ENCODE measurements at regions not wholly inside any gene's neighbourhood (a gene's known extent, or its start where the extent isn't known, plus 50 kb on each side); places are given as distances from the start of the nearest gene placed in this dataset.

DNA sequence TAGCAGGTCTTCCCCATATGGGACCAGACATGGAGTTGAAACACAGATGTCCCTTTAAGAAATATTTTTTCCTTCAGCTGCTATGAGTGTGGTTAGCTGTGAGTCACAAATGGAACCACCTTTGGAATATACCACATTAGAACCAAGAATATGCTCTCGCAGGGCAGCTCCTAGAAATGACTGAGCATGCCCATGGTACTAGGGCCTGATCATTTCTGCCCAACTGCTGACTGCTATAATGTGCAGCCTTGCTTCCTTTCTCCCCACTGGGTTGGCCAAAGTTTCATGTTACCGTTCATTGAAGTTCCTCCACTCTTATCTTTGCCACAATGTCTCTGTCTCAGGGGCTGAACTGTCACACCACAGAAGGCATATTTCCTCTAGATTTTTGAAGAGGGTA lies 1074.6 kb downstream of the FLRT2 start:
- Mint-ChIP-seq H3K36me3 (ENCODE audit: low read depth) (no peaks in the 10 kb centered on the region), H3K4me1 (no peaks in the 10 kb centered on the region), H3K9me3 (no peaks in the 10 kb centered on the region), H3K27me3 (ENCODE audit: low read depth, poor library complexity) (peaks cover 2% of the 10 kb centered on the region), H3K4me3 (no peak overlapping the region), H3K27ac (no peak overlapping the region)
- DNase-seq: no peak
- TF ChIP-seq, protein P1, sequence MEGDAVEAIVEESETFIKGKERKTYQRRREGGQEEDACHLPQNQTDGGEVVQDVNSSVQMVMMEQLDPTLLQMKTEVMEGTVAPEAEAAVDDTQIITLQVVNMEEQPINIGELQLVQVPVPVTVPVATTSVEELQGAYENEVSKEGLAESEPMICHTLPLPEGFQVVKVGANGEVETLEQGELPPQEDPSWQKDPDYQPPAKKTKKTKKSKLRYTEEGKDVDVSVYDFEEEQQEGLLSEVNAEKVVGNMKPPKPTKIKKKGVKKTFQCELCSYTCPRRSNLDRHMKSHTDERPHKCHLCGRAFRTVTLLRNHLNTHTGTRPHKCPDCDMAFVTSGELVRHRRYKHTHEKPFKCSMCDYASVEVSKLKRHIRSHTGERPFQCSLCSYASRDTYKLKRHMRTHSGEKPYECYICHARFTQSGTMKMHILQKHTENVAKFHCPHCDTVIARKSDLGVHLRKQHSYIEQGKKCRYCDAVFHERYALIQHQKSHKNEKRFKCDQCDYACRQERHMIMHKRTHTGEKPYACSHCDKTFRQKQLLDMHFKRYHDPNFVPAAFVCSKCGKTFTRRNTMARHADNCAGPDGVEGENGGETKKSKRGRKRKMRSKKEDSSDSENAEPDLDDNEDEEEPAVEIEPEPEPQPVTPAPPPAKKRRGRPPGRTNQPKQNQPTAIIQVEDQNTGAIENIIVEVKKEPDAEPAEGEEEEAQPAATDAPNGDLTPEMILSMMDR (IDR thresholded peaks at IDR 0.05): no peak

DNA sequence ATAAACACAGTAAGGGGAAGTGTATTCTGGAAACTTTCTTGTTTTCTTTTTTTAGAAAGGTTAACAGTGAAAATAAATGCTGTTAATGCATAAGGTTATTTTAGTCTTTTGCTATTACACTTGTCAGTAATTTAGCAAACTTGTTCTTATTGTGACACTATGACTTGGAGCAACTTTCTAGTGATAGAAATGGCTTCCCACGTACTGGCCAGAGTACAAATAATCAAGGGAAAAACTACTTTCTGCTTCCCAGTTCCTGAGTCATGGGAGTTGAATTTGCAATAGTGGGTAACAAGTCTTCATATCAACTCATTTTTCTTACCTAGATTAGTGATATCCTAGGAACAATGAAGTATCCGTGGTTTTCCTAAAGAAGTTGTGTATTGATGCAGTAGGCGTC lies 1072.3 kb downstream of the FLRT2 start:
- peaks cover 3% of the 10 kb centered on the region for H3K27me3 Mint-ChIP-seq (ENCODE audit: low read depth, poor library complexity)
- no peak overlapping the region for H3K27ac Mint-ChIP-seq
- DNase-seq: no peak
- H3K36me3 Mint-ChIP-seq (ENCODE audit: low read depth): no peaks in the 10 kb centered on the region
- no peaks in the 10 kb centered on the region for H3K9me3 Mint-ChIP-seq
- H3K4me3 Mint-ChIP-seq: no peak overlapping the region
- TF ChIP-seq, protein P1 (IDR thresholded peaks at IDR 0.05): no peak
- no peaks in the 10 kb centered on the region for H3K4me1 Mint-ChIP-seq

DNA sequence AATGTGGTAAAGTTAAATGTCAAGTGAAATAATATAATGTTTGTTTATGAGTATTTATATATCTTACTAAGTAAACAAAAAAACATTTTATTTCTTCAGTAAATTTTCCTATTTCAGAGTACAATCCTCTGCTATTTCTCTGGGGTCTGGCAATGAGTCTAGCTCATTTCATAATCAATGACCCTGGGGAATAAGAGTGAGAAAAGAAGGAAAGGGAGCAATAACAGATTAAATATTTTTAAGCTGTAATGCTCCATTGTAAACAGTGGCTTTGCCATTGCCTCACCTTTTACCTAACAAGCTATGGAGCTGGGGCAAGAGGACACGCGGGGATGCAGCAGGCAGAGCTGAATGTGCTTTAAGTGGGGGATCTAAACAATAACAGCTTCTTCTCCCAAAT lies 1071.9 kb downstream of the FLRT2 start:
- Mint-ChIP-seq H3K27me3 (ENCODE audit: low read depth, poor library complexity) (peaks cover 3% of the 10 kb centered on the region), H3K27ac (no peak overlapping the region), H3K4me1 (no peaks in the 10 kb centered on the region), H3K4me3 (no peak overlapping the region), H3K9me3 (no peaks in the 10 kb centered on the region), H3K36me3 (ENCODE audit: low read depth) (no peaks in the 10 kb centered on the region)
- no peak for DNase-seq
- TF ChIP-seq, protein P1 (IDR thresholded peaks at IDR 0.05): no peak

DNA sequence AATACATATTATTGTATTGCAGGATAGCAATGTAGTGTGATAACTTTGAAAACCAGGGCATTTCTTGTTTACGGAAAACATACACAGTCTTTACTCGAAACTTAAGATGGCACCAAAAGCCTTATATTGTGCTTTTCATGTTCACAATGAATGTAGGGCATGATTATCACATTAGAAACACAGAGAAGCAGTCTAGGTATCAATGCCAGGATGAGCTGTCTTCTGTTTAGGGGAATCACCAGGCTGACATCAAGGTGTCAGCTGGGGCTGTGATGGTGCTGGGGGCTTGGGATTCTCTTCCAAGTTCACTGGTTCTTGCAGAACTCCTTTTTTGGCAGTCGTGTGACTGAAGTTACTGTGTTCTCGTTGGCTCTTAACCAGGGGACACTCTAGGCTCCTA lies 1067.3 kb downstream of the FLRT2 start:
- Mint-ChIP-seq H3K4me1 (no peaks in the 10 kb centered on the region), H3K27me3 (ENCODE audit: low read depth, poor library complexity) (peaks cover 3% of the 10 kb centered on the region), H3K4me3 (no peak overlapping the region), H3K36me3 (ENCODE audit: low read depth) (no peaks in the 10 kb centered on the region), H3K9me3 (peaks cover 3% of the 10 kb centered on the region), H3K27ac (no peak overlapping the region)
- TF ChIP-seq, protein P1 (IDR thresholded peaks at IDR 0.05): no peak
- DNase-seq: no peak

DNA sequence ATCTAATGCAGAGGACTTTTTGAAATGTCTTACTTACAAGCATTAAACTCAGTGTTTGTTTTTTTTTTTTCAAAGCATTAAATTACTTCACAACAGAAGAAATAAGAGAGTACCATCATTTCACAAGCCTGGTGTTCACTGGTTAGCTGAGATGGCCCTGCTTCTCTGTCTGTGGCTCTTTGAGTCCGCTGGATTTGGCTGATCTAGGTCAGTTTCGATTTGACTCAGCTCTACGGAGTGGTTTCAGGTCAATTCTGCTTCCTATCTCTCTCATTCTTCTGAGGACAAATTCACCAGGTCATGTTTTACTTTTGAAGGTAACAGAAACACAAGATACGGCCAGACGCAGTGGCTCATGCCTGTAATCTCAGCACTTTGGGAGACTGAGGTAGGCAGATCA lies 1066.1 kb downstream of the FLRT2 start:
- no peaks in the 10 kb centered on the region for H3K36me3 Mint-ChIP-seq (ENCODE audit: low read depth)
- peaks cover 3% of the 10 kb centered on the region for H3K27me3 Mint-ChIP-seq (ENCODE audit: low read depth, poor library complexity)
- H3K4me1 Mint-ChIP-seq: no peaks in the 10 kb centered on the region
- H3K9me3 Mint-ChIP-seq: peaks cover 3% of the 10 kb centered on the region
- H3K4me3 Mint-ChIP-seq: no peak overlapping the region
- no peak overlapping the region for H3K27ac Mint-ChIP-seq
- TF ChIP-seq, protein P1 (IDR thresholded peaks at IDR 0.05): no peak
- DNase-seq: no peak

DNA sequence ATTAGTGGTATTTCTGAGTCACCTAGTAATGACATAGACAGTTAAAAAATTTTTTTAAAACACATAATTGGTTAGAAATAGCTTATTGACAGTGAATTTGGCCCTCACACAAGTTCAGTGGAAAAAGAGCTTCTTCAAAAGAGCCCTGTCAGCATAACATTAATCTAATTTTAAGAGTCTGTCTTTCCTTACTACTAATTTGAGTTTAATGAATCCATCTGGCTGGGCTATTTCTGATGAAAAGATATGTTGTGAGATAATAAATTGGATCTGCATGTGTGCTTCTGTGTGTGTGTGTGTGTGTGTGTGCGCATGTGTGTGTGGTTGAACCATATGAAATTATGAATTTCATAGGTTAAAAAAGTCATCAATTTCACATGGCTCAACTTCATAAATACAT lies 1045.2 kb downstream of the FLRT2 start:
- no peak for DNase-seq
- no peak overlapping the region for H3K4me3 Mint-ChIP-seq
- H3K9me3 Mint-ChIP-seq: no peaks in the 10 kb centered on the region
- H3K27me3 Mint-ChIP-seq (ENCODE audit: low read depth, poor library complexity): peaks cover 2% of the 10 kb centered on the region
- H3K4me1 Mint-ChIP-seq: no peaks in the 10 kb centered on the region
- H3K36me3 Mint-ChIP-seq (ENCODE audit: low read depth): no peaks in the 10 kb centered on the region
- no peak overlapping the region for H3K27ac Mint-ChIP-seq
- TF ChIP-seq, protein P1 (IDR thresholded peaks at IDR 0.05): no peak

All from nephron progenitor cell (in vitro differentiated cells).